Keratinocyte (primary cell): ENCODE measurements at regions not wholly inside any gene's neighbourhood (a gene's known extent, or its start where the extent isn't known, plus 50 kb on each side); places are given as distances from the start of the nearest gene placed in this dataset.
A peak's percentile ranks its signal among the peaks of the same experiment; 100 is the strongest.
"Not testable (repeated sequence)": the region's sequence is repeated elsewhere in the genome, so short reads cannot be mapped to it uniquely, and the experiment has no call there.

Experiments used
- DNase-seq: peaks from one replicate; pipeline ENCODE4 v3.0.0-alpha.2; 2011; ENCODE audit warnings: low read depth, missing footprints, low spot score
- FAIRE-seq: peaks from 2 replicates; lab custom pipeline; 2011; peaks lifted over from hg19 to GRCh38; lab: Jason Lieb, UNC
- H2AFZ ChIP-seq: 2 replicates; pipeline ENCODE4 v1.6.0; 2012; ENCODE audit warnings: low read length, control low read depth, inconsistent platforms; ENCODE audit not compliant: control insufficient read depth
- H3K27ac ChIP-seq: 2 replicates; pipeline ENCODE4 v1.5.1; 2011; ENCODE audit warnings: low read length; ENCODE audit not compliant: control insufficient read depth, insufficient read depth
- H3K27me3 ChIP-seq: 3 replicates; pipeline ENCODE4 v1.6.0; 2011; ENCODE audit warnings: low read length; ENCODE audit not compliant: control insufficient read depth, insufficient read depth; ENCODE audit errors: extremely low read depth
- H3K36me3 ChIP-seq, 2 experiments: 2 replicates in 1 of 2; 3 replicates in 1 of 2; pipeline ENCODE4 v1.5.1; 2011; ENCODE audit warnings: low read length in 2 of 2, mild to moderate bottlenecking in 1 of 2; ENCODE audit not compliant: control insufficient read depth in 2 of 2, insufficient read depth in 2 of 2; ENCODE audit errors: extremely low read depth in 1 of 2
- H3K4me1 ChIP-seq: 3 replicates; pipeline ENCODE4 v1.5.1; 2011; ENCODE audit warnings: low read length; ENCODE audit not compliant: control insufficient read depth, insufficient read depth; ENCODE audit errors: extremely low read depth
- H3K4me2 ChIP-seq: 3 replicates; pipeline ENCODE4 v1.6.0; 2011; ENCODE audit warnings: low read depth, low read length; ENCODE audit not compliant: control insufficient read depth, insufficient read depth; ENCODE audit errors: extremely low read depth
- H3K4me3 ChIP-seq, 3 experiments: fragments of 200-600 bp in 1 of 3; sonication (generic) in 1 of 3; 2 replicates in 2 of 3; 3 replicates in 1 of 3; pipeline ENCODE4 v1.5.1; 2011 to 2016; ENCODE audit warnings: low read length in 3 of 3, mild to moderate bottlenecking in 3 of 3, control low read depth in 2 of 3, inconsistent platforms in 1 of 3, low read depth in 1 of 3, mixed read lengths in 1 of 3, mixed run types in 1 of 3, moderate library complexity in 1 of 3; ENCODE audit not compliant: control insufficient read depth in 2 of 3, insufficient read depth in 2 of 3; ENCODE audit errors: extremely low read depth in 1 of 3
- H3K79me2 ChIP-seq: 2 replicates; pipeline ENCODE4 v1.6.0; 2012; ENCODE audit warnings: low read length; ENCODE audit not compliant: control insufficient read depth, insufficient read depth
- H3K9ac ChIP-seq: 3 replicates; pipeline ENCODE4 v1.6.0; 2011; ENCODE audit warnings: low read length; ENCODE audit not compliant: control insufficient read depth, insufficient read depth; ENCODE audit errors: extremely low read depth
- H3K9me1 ChIP-seq: 3 replicates; pipeline ENCODE4 v1.6.0; 2011; ENCODE audit warnings: low read length; ENCODE audit not compliant: control insufficient read depth, insufficient read depth; ENCODE audit errors: extremely low read depth
- H3K9me3 ChIP-seq: 2 replicates; pipeline ENCODE4 v1.5.1; 2012; ENCODE audit warnings: low read depth, low read length; ENCODE audit not compliant: control insufficient read depth
- H4K20me1 ChIP-seq: 3 replicates; pipeline ENCODE4 v1.6.0; 2011; ENCODE audit warnings: low read length; ENCODE audit not compliant: control insufficient read depth, insufficient read depth; ENCODE audit errors: extremely low read depth
- EZH2 ChIP-seq: IDR thresholded peaks from one replicate; pipeline ENCODE4 v1.6.1; 2012; ENCODE audit warnings: inconsistent platforms, mild to moderate bottlenecking, low read length, moderate library complexity
- dilution Hi-C: fragments of 300-500 bp; cut with MboI; formaldehyde crosslinking; loops from one replicate; pipeline ENCODE4 v1.7.0; 2020; ENCODE audit warnings: low sequenced_read_pairs; ENCODE audit not compliant: extremely low pct_ligation_motif_present
- TF ChIP-seq, protein P1 (sequence below), 3 experiments: IDR thresholded peaks in 1 of 3; conservative IDR thresholded peaks in 1 of 3; optimal IDR thresholded peaks in 1 of 3; 2 replicates in 2 of 3; 3 replicates in 1 of 3; pipeline versions ENCODE3 to v1.5.1; 2011; ENCODE audit warnings: low read length in 3 of 3, mild to moderate bottlenecking in 3 of 3, moderate library complexity in 2 of 3, control low read depth in 1 of 3, inconsistent platforms in 1 of 3; ENCODE audit not compliant: insufficient read depth in 2 of 3; ENCODE audit errors: extremely low read depth in 1 of 3

DNA sequence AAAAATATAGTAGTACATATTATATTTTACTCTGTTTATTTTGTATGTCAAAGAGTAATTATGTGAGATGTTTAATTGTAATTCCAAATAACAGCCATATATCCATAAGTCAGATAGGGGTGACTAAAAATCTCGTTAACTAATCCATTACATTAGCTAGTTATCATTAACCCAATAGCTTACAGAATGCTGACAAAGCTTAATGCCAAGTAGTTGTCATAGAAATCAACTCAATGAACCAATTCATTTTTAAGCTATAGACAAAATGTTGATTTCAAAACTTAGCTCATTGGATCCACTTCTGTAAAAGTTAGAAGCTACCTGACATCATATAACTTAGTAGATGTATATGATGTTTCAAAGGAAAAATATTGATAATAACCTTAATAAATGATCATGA lies 206.7 kb upstream of the SLITRK1 start:
- TF ChIP-seq, protein P1, sequence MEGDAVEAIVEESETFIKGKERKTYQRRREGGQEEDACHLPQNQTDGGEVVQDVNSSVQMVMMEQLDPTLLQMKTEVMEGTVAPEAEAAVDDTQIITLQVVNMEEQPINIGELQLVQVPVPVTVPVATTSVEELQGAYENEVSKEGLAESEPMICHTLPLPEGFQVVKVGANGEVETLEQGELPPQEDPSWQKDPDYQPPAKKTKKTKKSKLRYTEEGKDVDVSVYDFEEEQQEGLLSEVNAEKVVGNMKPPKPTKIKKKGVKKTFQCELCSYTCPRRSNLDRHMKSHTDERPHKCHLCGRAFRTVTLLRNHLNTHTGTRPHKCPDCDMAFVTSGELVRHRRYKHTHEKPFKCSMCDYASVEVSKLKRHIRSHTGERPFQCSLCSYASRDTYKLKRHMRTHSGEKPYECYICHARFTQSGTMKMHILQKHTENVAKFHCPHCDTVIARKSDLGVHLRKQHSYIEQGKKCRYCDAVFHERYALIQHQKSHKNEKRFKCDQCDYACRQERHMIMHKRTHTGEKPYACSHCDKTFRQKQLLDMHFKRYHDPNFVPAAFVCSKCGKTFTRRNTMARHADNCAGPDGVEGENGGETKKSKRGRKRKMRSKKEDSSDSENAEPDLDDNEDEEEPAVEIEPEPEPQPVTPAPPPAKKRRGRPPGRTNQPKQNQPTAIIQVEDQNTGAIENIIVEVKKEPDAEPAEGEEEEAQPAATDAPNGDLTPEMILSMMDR (optimal IDR thresholded peaks at IDR 0.05 in 1 of 3, IDR thresholded peaks at IDR 0.05 in 1 of 3, conservative IDR thresholded peaks at IDR 0.05 in 1 of 3; ENCODE audit: extremely low read depth in 1 of 3, insufficient read depth in 2 of 3, low read length in 3 of 3), result no peak
- no peak for TF ChIP-seq EZH2
- H3K9ac ChIP-seq, result no peak overlapping the region
- H3K79me2 ChIP-seq, result no peaks in the 10 kb centered on the region
- DNase-seq, result no peak
- no peaks in the 10 kb centered on the region for H3K27me3 ChIP-seq
- no peaks in the 10 kb centered on the region for H3K9me1 ChIP-seq
- H4K20me1 ChIP-seq, result no peaks in the 10 kb centered on the region
- no peaks in the 10 kb centered on the region for H3K9me3 ChIP-seq
- H3K4me1 ChIP-seq, result no peaks in the 10 kb centered on the region
- H3K4me2 ChIP-seq, result no peak overlapping the region
- no peak overlapping the region for H2AFZ ChIP-seq
- H3K36me3 ChIP-seq, result no peaks in the 10 kb centered on the region
- H3K27ac ChIP-seq, result no peak overlapping the region
- no peak for FAIRE-seq
- no peak overlapping the region for H3K4me3 ChIP-seq
- dilution Hi-C loops, result no loop called here

DNA sequence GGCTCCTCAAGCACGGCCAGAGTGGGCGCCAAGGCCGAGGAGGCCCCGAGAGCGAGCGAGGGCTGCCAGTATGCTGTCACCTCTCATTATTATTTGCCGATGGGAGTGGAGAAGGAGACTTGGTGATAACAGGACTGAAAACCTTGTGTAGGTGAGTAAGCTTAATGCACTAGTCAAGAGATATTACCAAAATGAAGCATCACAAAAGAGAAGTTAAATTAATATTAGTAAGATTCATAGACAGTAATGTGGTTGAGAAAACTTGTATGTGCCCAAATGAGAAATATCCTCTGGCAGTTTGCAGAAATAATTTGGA lies 204.5 kb upstream of the SLITRK1 start:
- dilution Hi-C loops, result no loop called here
- no peaks in the 10 kb centered on the region for H3K9me3 ChIP-seq
- peak overlapping the region in 1 of 3 experiments; percentile 32 for H3K4me3 ChIP-seq

DNA sequence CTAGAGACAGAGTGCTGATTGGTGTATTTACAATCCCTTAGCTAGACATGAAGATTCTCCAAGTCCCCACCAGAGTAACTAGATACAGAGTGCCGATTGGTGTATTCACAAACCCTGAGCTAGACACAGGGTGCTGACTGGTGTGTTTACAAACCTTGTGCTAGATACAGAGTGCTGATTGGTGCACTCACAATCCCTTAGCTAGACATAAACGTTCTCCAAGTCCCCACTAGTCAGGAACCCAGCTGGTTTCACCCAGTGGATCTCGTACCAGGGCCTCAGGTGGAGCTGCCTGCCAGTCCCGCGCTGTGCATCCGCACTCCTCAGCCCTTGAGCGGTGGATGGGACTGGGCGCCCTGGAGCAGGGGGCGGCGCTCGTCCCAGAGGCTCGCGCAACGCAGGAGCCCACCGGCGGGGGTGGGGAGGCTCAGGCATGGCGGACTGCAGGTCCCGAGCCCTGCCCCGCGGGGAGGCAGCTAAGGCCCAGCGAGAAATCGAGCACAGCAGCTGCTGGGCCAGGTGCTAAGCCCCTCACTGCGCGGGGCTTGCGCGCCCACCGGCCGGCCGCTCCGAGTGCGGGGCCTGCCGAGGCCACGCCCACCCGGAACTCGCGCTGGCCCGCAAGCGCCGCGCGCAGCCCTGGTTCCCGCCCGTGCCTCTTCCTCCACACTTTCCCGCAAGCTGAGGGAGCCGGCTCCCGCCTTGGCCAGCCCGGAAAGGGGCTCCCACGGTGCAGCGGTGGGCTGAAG lies 204.0 kb upstream of the SLITRK1 start:
- not testable (repeated sequence) for DNase-seq

More for the DNA sequence above, 204.5 kb upstream of the SLITRK1 start:
- Histone ChIP-seq H3K79me2 (no peaks in the 10 kb centered on the region), H2AFZ (no peak overlapping the region), H3K4me1 (no peaks in the 10 kb centered on the region), H3K4me2 (no peak overlapping the region), H3K27ac (no peak overlapping the region), H3K9ac (no peak overlapping the region), H4K20me1 (no peaks in the 10 kb centered on the region), H3K27me3 (no peaks in the 10 kb centered on the region), H3K9me1 (no peaks in the 10 kb centered on the region), H3K36me3 (no peaks in the 10 kb centered on the region)
- no peak for DNase-seq
- no peak for FAIRE-seq
- TF ChIP-seq, protein P1 (optimal IDR thresholded peaks at IDR 0.05 in 1 of 3, IDR thresholded peaks at IDR 0.05 in 1 of 3, conservative IDR thresholded peaks at IDR 0.05 in 1 of 3; ENCODE audit: extremely low read depth in 1 of 3, insufficient read depth in 2 of 3, low read length in 3 of 3), result no peak
- TF ChIP-seq EZH2, result no peak

More for the DNA sequence above, 204.0 kb upstream of the SLITRK1 start:
- H3K79me2 ChIP-seq, H4K20me1 ChIP-seq, H3K36me3 ChIP-seq, H3K9ac ChIP-seq, H2AFZ ChIP-seq, H3K27me3 ChIP-seq, H3K9me3 ChIP-seq, H3K4me1 ChIP-seq, FAIRE-seq, H3K27ac ChIP-seq, H3K9me1 ChIP-seq, H3K4me2 ChIP-seq, dilution Hi-C loops: not testable (repeated sequence)
- peak overlapping the region in 1 of 3 experiments; percentile 32 for H3K4me3 ChIP-seq
